ENCODE measurements at regions not wholly inside any gene's neighbourhood (a gene's known extent, or its start where the extent isn't known, plus 50 kb on each side); places are given as distances from the start of the nearest gene placed in this dataset.

DNA sequence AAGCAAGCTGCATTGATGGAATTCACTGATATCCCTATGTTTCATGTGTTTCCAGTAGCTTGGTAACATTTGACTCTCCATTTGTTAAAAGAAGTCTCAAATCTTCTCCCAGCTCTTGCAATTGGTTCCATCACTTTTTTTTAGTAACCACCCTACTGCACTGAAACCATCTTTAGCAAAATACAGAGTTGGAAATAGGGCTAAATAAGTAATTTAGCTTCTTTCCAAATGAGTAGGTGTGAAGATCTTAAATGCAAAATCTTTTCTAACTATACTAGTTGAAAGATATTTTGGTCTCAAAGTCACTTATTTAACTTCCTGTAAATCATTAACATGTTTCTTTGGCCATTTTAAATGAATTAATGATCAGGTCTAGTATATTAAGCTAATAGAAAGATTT, 138.1 kb downstream of the DIRAS2 start (continued):
- no peak for TF ChIP-seq RBBP5 (IDR thresholded peaks at IDR 0.05; ENCODE audit: borderline replicate concordance, low read depth, low read length)
- TF ChIP-seq TCF12 (IDR thresholded peaks at IDR 0.05; ENCODE audit: low read depth, low read length), result no peak

Measured in H1 (cell line).